Transverse colon (tissue), 4 donors: ENCODE measurements at regions not wholly inside any gene's neighbourhood (a gene's known extent, or its start where the extent isn't known, plus 50 kb on each side); places are given as distances from the start of the nearest gene placed in this dataset.

Source experiments
- DNase-seq: peaks from one replicate; pipeline ENCODE4 v3.0.0-alpha.2; 2019
- H3K27ac ChIP-seq, 4 donors: fragments of 200-600 bp; sonication (generic); 2 replicates each; pipeline ENCODE4 v1.5.1; 2016 to 2018; ENCODE audit warnings: inconsistent platforms in 4 of 4
- H3K27me3 ChIP-seq: fragments of 200-600 bp; sonication (generic); 2 replicates; pipeline ENCODE4 v1.5.1; 2017; ENCODE audit warnings: inconsistent platforms
- H3K36me3 ChIP-seq, 4 donors: fragments of 200-600 bp; sonication (generic); 2 replicates each; pipeline ENCODE4 v1.5.1; 2017 to 2019; ENCODE audit warnings: inconsistent platforms in 4 of 4
- H3K4me1 ChIP-seq, 4 donors: fragments of 200-600 bp; sonication (generic); 2 replicates each; pipeline ENCODE4 v1.5.1; 2017 to 2020; ENCODE audit warnings: inconsistent platforms in 4 of 4
- H3K4me3 ChIP-seq, 4 donors: fragments of 200-600 bp; sonication (generic); 1 replicate in 1 of 4; 2 replicates in 3 of 4; pipeline versions ENCODE4 v1.5.1 to v1.6.1; 2017 to 2019; ENCODE audit warnings: inconsistent platforms in 4 of 4
- H3K9me3 ChIP-seq, 2 donors: fragments of 200-600 bp; sonication (generic); 2 replicates each; pipeline ENCODE4 v1.5.1; 2017 to 2019; ENCODE audit warnings: inconsistent platforms in 2 of 2
- EP300 ChIP-seq: sonication (generic); formaldehyde crosslinking; IDR thresholded peaks from one replicate; pipeline ENCODE4 v1.6.1; 2017; ENCODE audit warnings: antibody characterized with exemption, low read depth
- POLR2A ChIP-seq: fragments of 450-650 bp; IDR thresholded peaks from one replicate; pipeline ENCODE4 v1.6.1; 2016; ENCODE audit warnings: antibody characterized with exemption, mild to moderate bottlenecking, moderate library complexity
- POLR2AphosphoS5 ChIP-seq, 3 donors: sonication (generic); formaldehyde crosslinking; IDR thresholded peaks; one replicate each; pipeline ENCODE4 v1.6.1; 2016; ENCODE audit warnings: antibody characterized with exemption in 3 of 3
- WGBS, 2 donors: methylation state at CpG; one replicate each; pipeline ENCODE4 v1.1.5; 2018; ENCODE audit warnings: low coverage in 1 of 2; 5-methylcytosine and 5-hydroxymethylcytosine counted together
- in situ Hi-C, 4 donors: fragments of 200-750 bp; cut with MboI; loops; one replicate each; pipeline versions ENCODE4 v1.15.0 to v1.15.1; 2017; ENCODE audit warnings: low sequenced_read_pairs in 3 of 4, low pct_ligation_motif_present in 1 of 4, low pct_unique_long_range_greater_than_20kb in 1 of 4
- intact Hi-C: fragments of 100-400 bp; cut with DNase I; formaldehyde crosslinking; loops from one replicate; pipeline ENCODE4 v1.15.1; 2023; ENCODE audit warnings: low total_unique reads
- TF ChIP-seq, protein P1 (sequence below), 5 experiments: fragments of 200-600 bp in 3 of 5; fragments of 450-650 bp in 2 of 5; sonication (generic) in 3 of 5; IDR thresholded peaks; 1 replicate in 2 of 5; 2 replicates in 3 of 5; pipeline ENCODE4 v1.5.1; 2016 to 2017; ENCODE audit warnings: antibody characterized with exemption in 5 of 5, inconsistent platforms in 3 of 5, mild to moderate bottlenecking in 2 of 5, moderate library complexity in 1 of 5

DNA sequence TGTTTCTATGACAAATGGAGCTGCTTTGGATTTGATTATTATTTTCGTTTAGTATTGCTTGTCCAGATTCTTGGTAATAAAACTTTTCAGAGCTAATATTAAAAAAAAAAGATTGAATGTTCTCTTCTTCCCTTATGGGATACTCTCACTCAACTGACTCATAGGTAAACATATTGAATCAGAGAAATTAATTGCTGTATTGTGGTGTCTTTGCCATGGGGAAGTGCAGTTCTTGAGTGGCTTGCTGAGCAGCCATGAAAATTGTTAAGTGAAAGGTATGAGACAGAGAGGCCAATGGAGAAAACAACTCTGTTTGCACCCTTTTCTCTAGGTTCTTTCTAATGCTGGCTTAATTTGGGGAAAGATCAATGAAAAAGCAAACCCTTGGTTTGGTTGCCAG lies 149.9 kb upstream of the HMHB1 start:
- no peak overlapping the region for H3K4me3 ChIP-seq
- peaks cover 0 to 5% (median 0%) of the 10 kb centered on the region in 4 donors for H3K4me1 ChIP-seq
- H3K27me3 ChIP-seq: no peaks in the 10 kb centered on the region
- TF ChIP-seq POLR2AphosphoS5 (IDR thresholded peaks at IDR 0.05) (no peak), EP300 (no peak), POLR2A (no peak)
- TF ChIP-seq, protein P1, sequence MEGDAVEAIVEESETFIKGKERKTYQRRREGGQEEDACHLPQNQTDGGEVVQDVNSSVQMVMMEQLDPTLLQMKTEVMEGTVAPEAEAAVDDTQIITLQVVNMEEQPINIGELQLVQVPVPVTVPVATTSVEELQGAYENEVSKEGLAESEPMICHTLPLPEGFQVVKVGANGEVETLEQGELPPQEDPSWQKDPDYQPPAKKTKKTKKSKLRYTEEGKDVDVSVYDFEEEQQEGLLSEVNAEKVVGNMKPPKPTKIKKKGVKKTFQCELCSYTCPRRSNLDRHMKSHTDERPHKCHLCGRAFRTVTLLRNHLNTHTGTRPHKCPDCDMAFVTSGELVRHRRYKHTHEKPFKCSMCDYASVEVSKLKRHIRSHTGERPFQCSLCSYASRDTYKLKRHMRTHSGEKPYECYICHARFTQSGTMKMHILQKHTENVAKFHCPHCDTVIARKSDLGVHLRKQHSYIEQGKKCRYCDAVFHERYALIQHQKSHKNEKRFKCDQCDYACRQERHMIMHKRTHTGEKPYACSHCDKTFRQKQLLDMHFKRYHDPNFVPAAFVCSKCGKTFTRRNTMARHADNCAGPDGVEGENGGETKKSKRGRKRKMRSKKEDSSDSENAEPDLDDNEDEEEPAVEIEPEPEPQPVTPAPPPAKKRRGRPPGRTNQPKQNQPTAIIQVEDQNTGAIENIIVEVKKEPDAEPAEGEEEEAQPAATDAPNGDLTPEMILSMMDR (IDR thresholded peaks at IDR 0.05): no peak
- DNase-seq: no peak
- intact Hi-C loops: no loop called here
- in situ Hi-C loops: no loop called here
- H3K36me3 ChIP-seq: no peaks in the 10 kb centered on the region
- WGBS, 2 donors: 70 to 82% methylated on average over 1 of the region's 1 CpG
- no peaks in the 10 kb centered on the region for H3K9me3 ChIP-seq
- no peak overlapping the region for H3K27ac ChIP-seq

DNA sequence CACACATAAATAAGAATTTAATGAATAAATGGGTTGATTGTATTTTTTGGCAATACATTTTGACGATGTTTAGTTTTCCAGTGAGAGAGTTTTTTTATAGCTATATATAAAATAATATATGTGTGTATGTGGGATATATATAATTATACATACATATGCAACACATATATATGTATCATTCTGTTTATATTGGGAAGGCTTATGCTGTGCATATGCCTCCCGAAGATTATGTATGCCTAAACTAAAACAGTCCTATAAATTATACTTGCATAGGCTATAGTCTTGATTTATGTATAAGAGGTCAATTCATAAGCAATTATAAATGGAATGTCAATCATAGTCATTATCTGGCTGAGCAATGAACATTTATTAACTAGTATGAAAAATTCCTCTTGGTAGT lies 151.3 kb upstream of the HMHB1 start:
- no peak overlapping the region for H3K4me3 ChIP-seq
- no peak for TF ChIP-seq EP300
- TF ChIP-seq, protein P1 (IDR thresholded peaks at IDR 0.05): no peak
- no peak for TF ChIP-seq POLR2A
- no peak for TF ChIP-seq POLR2AphosphoS5 (IDR thresholded peaks at IDR 0.05)
- peaks cover 0 to 5% (median 0%) of the 10 kb centered on the region in 4 donors for H3K4me1 ChIP-seq
- DNase-seq: no peak
- H3K36me3 ChIP-seq: no peaks in the 10 kb centered on the region
- in situ Hi-C loops: no loop called here
- H3K27me3 ChIP-seq: no peaks in the 10 kb centered on the region
- WGBS, 2 donors: 84 to 88% methylated on average over 2 of the region's 2 CpGs
- no peaks in the 10 kb centered on the region for H3K9me3 ChIP-seq
- H3K27ac ChIP-seq: no peak overlapping the region
- intact Hi-C loops: no loop called here

DNA sequence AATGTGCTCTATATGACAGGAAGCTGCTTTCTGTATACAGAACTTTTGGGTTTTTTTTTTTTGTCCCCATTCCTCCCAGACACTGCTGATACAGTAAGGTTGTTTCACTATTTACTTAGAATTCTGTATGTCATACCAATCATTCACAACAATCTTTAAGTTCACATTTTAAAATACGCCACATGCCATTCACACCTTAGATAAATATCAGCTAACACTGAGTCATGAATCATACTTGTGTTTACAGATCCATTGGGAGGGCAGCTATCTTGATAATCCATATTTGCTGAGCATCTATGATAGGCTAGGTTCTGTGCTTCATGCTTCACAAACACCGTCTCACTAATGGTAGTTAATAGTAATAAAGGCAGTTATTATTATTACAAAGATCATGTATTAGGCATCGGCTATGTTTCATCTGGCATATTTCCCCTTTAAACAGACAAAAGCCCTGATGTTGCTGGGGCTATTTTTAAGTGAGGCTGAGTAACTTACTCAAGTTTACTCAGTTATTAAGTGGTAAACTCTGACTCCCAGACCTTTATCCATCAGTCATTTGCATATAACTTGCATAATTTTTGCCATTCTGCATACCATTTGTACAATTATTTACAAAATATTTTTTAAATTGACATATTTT lies 152.2 kb upstream of the HMHB1 start:
- Histone ChIP-seq H3K36me3 (no peaks in the 10 kb centered on the region), H3K27ac (no peak overlapping the region), H3K27me3 (no peaks in the 10 kb centered on the region), H3K4me1 (peaks cover 0 to 5% (median 0%) of the 10 kb centered on the region in 4 donors), H3K9me3 (no peaks in the 10 kb centered on the region), H3K4me3 (no peak overlapping the region)
- 54 to 67% methylated on average over 3 of the region's 3 CpGs for WGBS, 2 donors
- intact Hi-C loops: no loop called here
- DNase-seq: no peak
- TF ChIP-seq, protein P1 (IDR thresholded peaks at IDR 0.05): no peak
- TF ChIP-seq POLR2A (no peak), POLR2AphosphoS5 (IDR thresholded peaks at IDR 0.05) (no peak), EP300 (no peak)
- in situ Hi-C loops: no loop called here

DNA sequence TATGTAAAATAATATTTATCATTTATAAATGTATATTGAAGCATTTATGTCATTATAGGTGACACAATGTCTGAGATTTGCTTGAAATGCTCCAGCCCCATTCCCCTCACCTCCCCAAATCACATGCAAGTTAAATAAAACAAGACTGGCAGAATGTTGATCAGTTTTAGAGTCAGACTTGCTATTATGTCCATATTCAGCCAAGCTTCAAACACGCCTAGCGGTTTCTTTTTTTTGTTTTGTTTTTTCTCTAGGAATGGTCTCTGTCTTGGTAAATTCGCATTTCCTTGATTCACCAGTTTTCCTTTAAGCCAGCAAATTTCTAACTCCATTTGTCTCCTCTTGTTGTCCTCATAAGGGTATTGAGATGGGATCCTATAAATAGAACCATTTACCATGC lies 153.0 kb upstream of the HMHB1 start:
- TF ChIP-seq, protein P1 (IDR thresholded peaks at IDR 0.05): no peak
- TF ChIP-seq POLR2AphosphoS5 (IDR thresholded peaks at IDR 0.05): no peak
- TF ChIP-seq EP300: no peak
- TF ChIP-seq POLR2A: no peak
- Histone ChIP-seq H3K36me3 (no peaks in the 10 kb centered on the region), H3K27me3 (no peaks in the 10 kb centered on the region), H3K27ac (no peak overlapping the region), H3K9me3 (no peaks in the 10 kb centered on the region), H3K4me1 (peaks cover 0 to 5% (median 0%) of the 10 kb centered on the region in 4 donors), H3K4me3 (no peak overlapping the region)
- intact Hi-C loops (no loop called here), in situ Hi-C loops (no loop called here)
- no peak for DNase-seq
- 95 to 100% methylated on average over 3 of the region's 3 CpGs for WGBS, 2 donors
